ENCODE measurements at regions not wholly inside any gene's neighbourhood (a gene's known extent, or its start where the extent isn't known, plus 50 kb on each side); places are given as distances from the start of the nearest gene placed in this dataset.
"Not testable (repeated sequence)": the region's sequence is repeated elsewhere in the genome, so short reads cannot be mapped to it uniquely, and the experiment has no call there.

GRCh38 chr10:63042256-63042655 is 90.9 kb upstream of the NRBF2 start:
- Histone ChIP-seq H3K36me3 (ENCODE audit: control insufficient read depth, insufficient read depth, low read length) (no peaks in the 10 kb centered on the region), H3K4me3 (ENCODE audit: low read depth, low read length) (no peak overlapping the region), H3K9me3 (ENCODE audit: control insufficient read depth, insufficient read depth, low read length) (no peaks in the 10 kb centered on the region), H3K4me1 (ENCODE audit: control insufficient read depth, insufficient read depth, low read length) (no peaks in the 10 kb centered on the region), H3K27me3 (ENCODE audit: control insufficient read depth, insufficient read depth, low read length) (no peaks in the 10 kb centered on the region), H3K9ac (ENCODE audit: low read depth, low read length) (no peak overlapping the region)

GRCh38 chr10:63033616-63034185 is 99.4 kb upstream of the NRBF2 start:
- H3K36me3 ChIP-seq (ENCODE audit: control insufficient read depth, insufficient read depth, low read length); H3K4me1 ChIP-seq (ENCODE audit: control insufficient read depth, insufficient read depth, low read length); H3K4me3 ChIP-seq (ENCODE audit: low read depth, low read length); H3K9me3 ChIP-seq (ENCODE audit: control insufficient read depth, insufficient read depth, low read length); H3K27me3 ChIP-seq (ENCODE audit: control insufficient read depth, insufficient read depth, low read length); H3K9ac ChIP-seq (ENCODE audit: low read depth, low read length): not testable (repeated sequence)

- no peaks in the 10 kb centered on the region for H3K36me3 ChIP-seq (ENCODE audit: control insufficient read depth, insufficient read depth, low read length)
- H3K4me1 ChIP-seq (ENCODE audit: control insufficient read depth, insufficient read depth, low read length): no peaks in the 10 kb centered on the region
- no peaks in the 10 kb centered on the region for H3K27me3 ChIP-seq (ENCODE audit: control insufficient read depth, insufficient read depth, low read length)
- H3K4me3 ChIP-seq (ENCODE audit: low read depth, low read length): no peak overlapping the region
- H3K9ac ChIP-seq (ENCODE audit: low read depth, low read length): no peak overlapping the region
- H3K9me3 ChIP-seq (ENCODE audit: control insufficient read depth, insufficient read depth, low read length): no peaks in the 10 kb centered on the region
Observed at GRCh38 chr10:63030536-63030935, 102.6 kb upstream of the NRBF2 start.

DNA sequence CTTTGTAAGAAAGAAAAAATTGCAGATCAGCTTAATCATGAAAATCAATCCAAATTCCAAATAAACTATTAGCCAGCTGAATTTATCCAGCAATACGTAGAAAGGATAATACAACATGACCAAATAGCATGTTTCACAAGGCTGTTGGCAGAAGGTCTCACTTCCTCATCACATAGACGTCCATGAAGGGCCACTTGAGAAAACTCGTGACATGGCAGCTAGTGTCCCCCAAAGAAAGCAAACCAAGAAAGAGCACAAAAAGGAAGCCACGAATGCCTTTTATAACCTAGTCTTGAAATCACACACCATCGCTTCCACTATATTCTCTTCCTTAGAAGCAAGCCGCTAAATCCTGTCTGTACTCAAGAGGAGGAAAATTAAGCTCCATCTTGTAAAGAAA is 105.6 kb upstream of the NRBF2 start:
- Histone ChIP-seq H3K4me3 (ENCODE audit: low read depth, low read length) (no peak overlapping the region), H3K27me3 (ENCODE audit: control insufficient read depth, insufficient read depth, low read length) (no peaks in the 10 kb centered on the region), H3K4me1 (ENCODE audit: control insufficient read depth, insufficient read depth, low read length) (no peaks in the 10 kb centered on the region), H3K36me3 (ENCODE audit: control insufficient read depth, insufficient read depth, low read length) (no peaks in the 10 kb centered on the region), H3K9ac (ENCODE audit: low read depth, low read length) (no peak overlapping the region), H3K9me3 (ENCODE audit: control insufficient read depth, insufficient read depth, low read length) (no peaks in the 10 kb centered on the region)

- Histone ChIP-seq H3K36me3 (ENCODE audit: control insufficient read depth, insufficient read depth, low read length) (no peaks in the 10 kb centered on the region), H3K27me3 (ENCODE audit: control insufficient read depth, insufficient read depth, low read length) (no peaks in the 10 kb centered on the region), H3K4me3 (ENCODE audit: low read depth, low read length) (no peak overlapping the region), H3K9ac (ENCODE audit: low read depth, low read length) (no peak overlapping the region), H3K4me1 (ENCODE audit: control insufficient read depth, insufficient read depth, low read length) (no peaks in the 10 kb centered on the region), H3K9me3 (ENCODE audit: control insufficient read depth, insufficient read depth, low read length) (no peaks in the 10 kb centered on the region)
Observed at GRCh38 chr10:63021225-63021624, 111.9 kb upstream of the NRBF2 start.

- Histone ChIP-seq H3K27me3 (ENCODE audit: control insufficient read depth, insufficient read depth, low read length) (no peaks in the 10 kb centered on the region), H3K9ac (ENCODE audit: low read depth, low read length) (no peak overlapping the region), H3K4me3 (ENCODE audit: low read depth, low read length) (no peak overlapping the region), H3K9me3 (ENCODE audit: control insufficient read depth, insufficient read depth, low read length) (no peaks in the 10 kb centered on the region), H3K36me3 (ENCODE audit: control insufficient read depth, insufficient read depth, low read length) (no peaks in the 10 kb centered on the region), H3K4me1 (ENCODE audit: control insufficient read depth, insufficient read depth, low read length) (no peaks in the 10 kb centered on the region)
Observed at GRCh38 chr10:63013755-63014154, 119.4 kb upstream of the NRBF2 start.

DNA sequence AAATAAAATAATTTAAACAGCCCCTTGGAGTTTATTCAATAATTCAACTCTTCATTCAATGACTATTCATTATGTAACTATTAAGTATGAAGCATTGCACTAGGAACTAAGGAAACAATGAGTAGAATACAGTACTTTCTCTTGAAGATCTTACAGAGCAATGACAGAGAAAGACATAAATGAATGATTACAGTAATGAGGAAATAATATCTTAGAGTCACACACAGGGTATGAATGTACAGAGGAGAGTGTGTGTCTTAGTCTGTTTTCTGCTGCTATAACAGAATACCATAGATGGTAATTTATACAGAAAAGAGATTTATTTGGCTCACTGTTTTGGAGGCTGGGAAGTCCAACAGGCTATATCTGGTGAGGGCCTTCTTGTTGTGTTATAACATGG is 120.5 kb upstream of the NRBF2 start:
- H3K9ac ChIP-seq (ENCODE audit: low read depth, low read length): no peak overlapping the region
- H3K4me3 ChIP-seq (ENCODE audit: low read depth, low read length): no peak overlapping the region
- no peaks in the 10 kb centered on the region for H3K36me3 ChIP-seq (ENCODE audit: control insufficient read depth, insufficient read depth, low read length)
- H3K27me3 ChIP-seq (ENCODE audit: control insufficient read depth, insufficient read depth, low read length): no peaks in the 10 kb centered on the region
- H3K9me3 ChIP-seq (ENCODE audit: control insufficient read depth, insufficient read depth, low read length): no peaks in the 10 kb centered on the region
- no peaks in the 10 kb centered on the region for H3K4me1 ChIP-seq (ENCODE audit: control insufficient read depth, insufficient read depth, low read length)

- H3K4me3 ChIP-seq (ENCODE audit: low read depth, low read length): no peak overlapping the region
Observed at GRCh38 chr10:63010203-63010602, 122.9 kb upstream of the NRBF2 start.

GRCh38 chr10:63008491-63008890 is 124.6 kb upstream of the NRBF2 start:
- Histone ChIP-seq H3K4me1 (ENCODE audit: control insufficient read depth, insufficient read depth, low read length) (no peaks in the 10 kb centered on the region), H3K27me3 (ENCODE audit: control insufficient read depth, insufficient read depth, low read length) (no peaks in the 10 kb centered on the region)

More at GRCh38 chr10:63010203-63010602, 122.9 kb upstream of the NRBF2 start:
- Histone ChIP-seq H3K4me1 (ENCODE audit: control insufficient read depth, insufficient read depth, low read length) (no peaks in the 10 kb centered on the region), H3K36me3 (ENCODE audit: control insufficient read depth, insufficient read depth, low read length) (no peaks in the 10 kb centered on the region), H3K9me3 (ENCODE audit: control insufficient read depth, insufficient read depth, low read length) (no peaks in the 10 kb centered on the region), H3K27me3 (ENCODE audit: control insufficient read depth, insufficient read depth, low read length) (no peaks in the 10 kb centered on the region), H3K9ac (ENCODE audit: low read depth, low read length) (no peak overlapping the region)

DNA sequence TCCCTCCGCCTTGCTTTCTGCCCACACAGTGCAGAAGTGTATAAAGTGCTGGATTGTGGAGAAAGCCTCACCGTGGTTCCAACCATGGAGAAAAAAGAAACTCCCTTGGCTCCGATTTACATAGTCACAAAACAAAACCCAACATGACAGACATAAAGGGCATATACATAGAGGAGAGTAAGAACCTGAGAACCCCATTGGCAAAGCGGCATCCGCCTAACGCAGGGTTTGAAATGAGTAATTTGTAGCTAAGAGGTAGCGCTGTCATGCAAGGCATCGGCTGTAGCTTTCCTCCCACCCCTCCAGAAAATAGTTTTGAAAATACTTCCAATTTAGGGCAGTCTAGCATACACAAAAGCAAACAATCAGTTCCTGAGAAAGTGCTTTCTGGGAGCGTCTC is 126.0 kb upstream of the NRBF2 start:
- H3K4me3 ChIP-seq (ENCODE audit: low read depth, low read length): no peak overlapping the region
- no peaks in the 10 kb centered on the region for H3K9me3 ChIP-seq (ENCODE audit: control insufficient read depth, insufficient read depth, low read length)
- H3K36me3 ChIP-seq (ENCODE audit: control insufficient read depth, insufficient read depth, low read length): no peaks in the 10 kb centered on the region
- no peaks in the 10 kb centered on the region for H3K27me3 ChIP-seq (ENCODE audit: control insufficient read depth, insufficient read depth, low read length)
- H3K4me1 ChIP-seq (ENCODE audit: control insufficient read depth, insufficient read depth, low read length): no peaks in the 10 kb centered on the region
- no peak overlapping the region for H3K9ac ChIP-seq (ENCODE audit: low read depth, low read length)

More at GRCh38 chr10:63008491-63008890, 124.6 kb upstream of the NRBF2 start:
- Histone ChIP-seq H3K9me3 (ENCODE audit: control insufficient read depth, insufficient read depth, low read length) (no peaks in the 10 kb centered on the region), H3K9ac (ENCODE audit: low read depth, low read length) (no peak overlapping the region), H3K36me3 (ENCODE audit: control insufficient read depth, insufficient read depth, low read length) (no peaks in the 10 kb centered on the region), H3K4me3 (ENCODE audit: low read depth, low read length) (no peak overlapping the region)

DNA sequence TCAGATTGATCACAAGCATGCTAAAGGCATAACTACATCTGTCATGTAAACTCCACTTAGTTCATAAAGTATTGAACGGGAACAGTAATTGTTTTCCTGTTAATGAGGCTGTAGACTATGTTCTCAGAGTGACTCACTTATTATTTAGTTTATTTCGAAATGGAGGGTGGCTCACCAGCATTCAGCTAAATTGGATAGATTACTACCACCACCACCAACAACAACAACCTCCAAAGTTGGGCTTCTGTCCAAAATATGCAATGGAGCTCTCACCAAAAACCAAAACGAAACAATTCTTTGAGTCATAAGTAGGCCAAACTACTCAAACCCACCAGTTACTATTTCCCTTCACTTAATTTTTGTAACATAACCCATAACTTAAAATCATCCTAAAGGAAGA is 127.9 kb upstream of the NRBF2 start:
- no peaks in the 10 kb centered on the region for H3K27me3 ChIP-seq (ENCODE audit: control insufficient read depth, insufficient read depth, low read length)
- no peaks in the 10 kb centered on the region for H3K4me1 ChIP-seq (ENCODE audit: control insufficient read depth, insufficient read depth, low read length)
- no peaks in the 10 kb centered on the region for H3K9me3 ChIP-seq (ENCODE audit: control insufficient read depth, insufficient read depth, low read length)
- H3K9ac ChIP-seq (ENCODE audit: low read depth, low read length): no peak overlapping the region
- no peak overlapping the region for H3K4me3 ChIP-seq (ENCODE audit: low read depth, low read length)
- no peaks in the 10 kb centered on the region for H3K36me3 ChIP-seq (ENCODE audit: control insufficient read depth, insufficient read depth, low read length)

- no peaks in the 10 kb centered on the region for H3K4me1 ChIP-seq (ENCODE audit: control insufficient read depth, insufficient read depth, low read length)
- H3K27me3 ChIP-seq (ENCODE audit: control insufficient read depth, insufficient read depth, low read length): no peaks in the 10 kb centered on the region
- H3K36me3 ChIP-seq (ENCODE audit: control insufficient read depth, insufficient read depth, low read length): no peaks in the 10 kb centered on the region
- H3K4me3 ChIP-seq (ENCODE audit: low read depth, low read length): no peak overlapping the region
- H3K9ac ChIP-seq (ENCODE audit: low read depth, low read length): no peak overlapping the region
- H3K9me3 ChIP-seq (ENCODE audit: control insufficient read depth, insufficient read depth, low read length): no peaks in the 10 kb centered on the region
Observed at GRCh38 chr10:63003816-63004453, 129.2 kb upstream of the NRBF2 start.
